ENCODE measurements at regions not wholly inside any gene's neighbourhood (a gene's known extent, or its start where the extent isn't known, plus 50 kb on each side); places are given as distances from the start of the nearest gene placed in this dataset.

- DNase-seq: no peak
Measured at GRCh38 chr4:33272722-33273121, 2552.6 kb downstream of the PCDH7 start.

DNA sequence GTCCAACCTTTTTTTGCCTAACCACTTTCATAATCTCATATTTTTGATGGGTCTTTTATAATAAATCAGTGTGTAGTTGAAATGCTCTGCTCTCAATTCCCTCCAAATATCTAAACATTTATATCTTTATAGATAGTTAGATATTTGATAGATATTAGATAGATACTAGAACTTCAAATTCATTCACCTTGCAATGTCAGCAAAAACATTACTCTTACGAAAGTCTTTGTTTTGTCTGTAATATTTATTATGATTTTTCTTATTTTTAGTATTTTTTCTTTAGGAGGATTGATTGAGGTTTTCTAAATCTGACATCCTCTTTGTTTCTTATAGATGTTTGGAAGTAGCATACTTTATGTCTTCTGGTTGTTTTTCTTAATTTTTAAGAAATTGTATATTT lies 2563.6 kb downstream of the PCDH7 start:
- no peak for DNase-seq

GRCh38 chr4:33296876-33297455 lies 2576.8 kb downstream of the PCDH7 start:
- no peak for DNase-seq

GRCh38 chr4:33302321-33302720 lies 2582.2 kb downstream of the PCDH7 start:
- DNase-seq: no peak

GRCh38 chr4:33306131-33306530 lies 2586.0 kb downstream of the PCDH7 start:
- DNase-seq: no peak

- DNase-seq: no peak
Measured at GRCh38 chr4:33316033-33316432, 2595.9 kb downstream of the PCDH7 start.

DNA sequence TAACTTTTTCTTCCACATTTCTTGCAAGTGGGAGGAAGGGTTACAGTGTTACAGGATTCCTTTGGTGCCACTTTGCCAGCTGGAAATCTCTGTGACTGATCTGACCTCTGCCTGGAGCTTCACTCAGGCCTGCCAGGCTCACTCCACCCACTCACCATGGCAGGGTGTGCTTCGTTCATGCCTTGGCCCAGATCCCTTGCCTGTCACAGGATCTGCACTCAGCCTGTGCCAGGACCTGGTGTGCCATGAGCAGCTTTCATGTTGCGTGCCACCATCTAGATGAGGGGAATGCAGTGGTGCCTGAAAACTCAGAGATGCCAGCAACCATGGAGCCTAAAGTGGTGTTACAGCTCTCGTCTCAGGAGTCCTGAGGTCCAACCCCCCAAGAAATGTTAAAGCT lies 2596.4 kb downstream of the PCDH7 start:
- no peak for DNase-seq

GRCh38 chr4:33323393-33323792 lies 2603.2 kb downstream of the PCDH7 start:
- DNase-seq: no peak

GRCh38 chr4:33334416-33334815 lies 2614.2 kb downstream of the PCDH7 start:
- no peak for DNase-seq

GRCh38 chr4:33339762-33340161 lies 2619.6 kb downstream of the PCDH7 start:
- DNase-seq: no peak

GRCh38 chr4:33340168-33340567 lies 2620.0 kb downstream of the PCDH7 start:
- no peak for DNase-seq

GRCh38 chr4:33349376-33349775 lies 2629.2 kb downstream of the PCDH7 start:
- DNase-seq: no peak

GRCh38 chr4:33357121-33357520 lies 2637.0 kb downstream of the PCDH7 start:
- DNase-seq: no peak

GRCh38 chr4:33369446-33369845 lies 2649.3 kb downstream of the PCDH7 start:
- no peak for DNase-seq

DNA sequence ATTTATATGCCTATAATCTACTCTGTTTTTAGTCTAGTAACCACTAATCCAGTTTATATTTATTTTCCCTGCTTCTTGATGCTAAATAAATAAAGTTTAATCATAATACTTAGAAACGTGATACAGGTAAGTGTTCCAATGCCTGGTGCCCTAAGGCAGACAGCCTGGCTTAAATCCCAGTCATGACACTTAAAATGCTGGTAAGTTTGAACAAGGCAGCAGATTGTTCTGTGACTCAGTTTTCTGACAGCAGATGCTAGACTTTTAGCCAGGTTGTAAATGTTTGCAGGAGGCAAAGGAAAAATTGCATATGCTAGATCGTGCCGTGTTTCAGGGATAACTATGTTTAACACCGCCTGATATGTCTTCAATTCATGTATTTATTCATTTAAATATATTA lies 2661.6 kb downstream of the PCDH7 start:
- no peak for DNase-seq

- DNase-seq: no peak
Measured at GRCh38 chr4:33386764-33387163, 2666.6 kb downstream of the PCDH7 start.

GRCh38 chr4:33390976-33391375 lies 2670.8 kb downstream of the PCDH7 start:
- no peak for DNase-seq

GRCh38 chr4:33395731-33396485 lies 2675.7 kb downstream of the PCDH7 start:
- DNase-seq: no peak

DNA sequence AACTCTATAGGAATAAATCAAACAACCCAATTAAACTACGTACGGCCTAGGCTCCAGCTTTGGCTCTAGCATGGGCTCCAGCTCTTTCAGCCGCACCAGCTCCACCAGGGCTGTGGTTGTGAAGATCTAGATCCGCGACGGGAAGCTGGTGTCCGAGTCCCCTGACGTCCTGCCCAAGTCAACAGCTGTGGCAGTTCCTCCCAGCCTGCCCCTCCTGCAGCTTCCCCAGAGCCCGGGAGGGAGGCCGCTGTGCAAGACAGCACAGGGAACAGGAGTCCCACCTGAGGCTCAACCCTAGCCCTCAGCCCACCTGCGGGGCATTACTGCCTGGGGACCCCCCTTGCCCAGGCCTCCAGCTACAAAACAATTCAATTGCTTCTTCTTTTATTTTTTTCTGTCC lies 2680.3 kb downstream of the PCDH7 start:
- no peak for DNase-seq

GRCh38 chr4:33407496-33407895 lies 2687.3 kb downstream of the PCDH7 start:
- no peak for DNase-seq

DNA sequence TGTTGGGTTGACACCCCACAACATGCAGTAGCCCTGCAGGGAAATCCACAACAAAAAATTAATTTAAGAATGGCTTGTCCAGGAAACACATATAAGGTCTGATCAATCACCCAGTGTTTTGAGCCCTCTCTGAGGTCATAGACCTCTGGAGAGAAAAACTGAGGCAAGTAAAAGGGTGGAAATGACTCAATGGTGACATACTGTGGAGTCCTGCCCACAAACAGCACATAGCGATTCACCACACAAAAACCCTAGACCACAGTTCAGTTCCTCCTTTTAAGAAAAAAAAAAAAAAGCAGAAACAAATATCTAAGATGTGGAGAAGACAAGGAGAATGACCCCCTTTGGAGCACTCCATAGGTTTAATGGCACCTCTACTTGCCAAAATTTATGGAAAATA lies 2691.0 kb downstream of the PCDH7 start:
- DNase-seq: no peak

DNA sequence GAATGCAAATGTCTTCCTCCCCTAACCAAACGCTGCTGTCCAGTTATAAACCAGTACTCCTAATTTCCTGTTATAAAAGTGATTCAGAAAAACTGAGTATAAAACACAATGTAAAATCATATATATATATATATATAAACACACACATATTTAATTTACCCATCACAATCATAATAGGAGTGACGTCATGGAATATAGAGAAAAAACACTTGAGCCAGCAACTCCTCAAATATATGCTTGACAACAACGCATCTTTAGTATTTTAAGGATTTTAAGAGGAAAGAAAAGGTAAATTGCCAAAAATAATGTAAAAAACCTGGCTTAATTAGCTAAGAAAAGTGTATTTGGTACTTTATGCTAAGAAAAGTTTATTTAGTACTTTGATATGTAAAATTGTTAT lies 2701.7 kb downstream of the PCDH7 start:
- no peak for DNase-seq

DNA sequence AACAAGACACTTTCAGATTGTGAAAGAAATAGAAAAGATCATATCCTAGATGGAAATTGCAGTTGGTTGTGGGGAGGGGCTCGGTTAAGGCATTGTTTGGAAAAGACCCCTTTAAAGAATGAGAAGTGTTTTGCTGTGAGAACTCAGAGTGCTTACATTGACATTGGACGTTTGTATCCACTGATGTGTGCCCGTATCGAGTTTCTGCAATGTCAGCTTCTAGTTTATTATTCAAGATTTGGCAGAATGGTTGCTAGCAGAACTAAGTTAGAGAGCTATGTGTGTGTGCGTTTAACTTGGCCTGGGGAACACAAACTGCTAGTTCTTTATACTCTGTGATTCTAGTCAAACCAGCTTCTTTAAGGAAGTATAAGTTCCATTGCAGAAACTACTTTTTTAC lies 2702.5 kb downstream of the PCDH7 start:
- DNase-seq: no peak

GRCh38 chr4:33425936-33426335 lies 2705.8 kb downstream of the PCDH7 start:
- DNase-seq: no peak

DNA sequence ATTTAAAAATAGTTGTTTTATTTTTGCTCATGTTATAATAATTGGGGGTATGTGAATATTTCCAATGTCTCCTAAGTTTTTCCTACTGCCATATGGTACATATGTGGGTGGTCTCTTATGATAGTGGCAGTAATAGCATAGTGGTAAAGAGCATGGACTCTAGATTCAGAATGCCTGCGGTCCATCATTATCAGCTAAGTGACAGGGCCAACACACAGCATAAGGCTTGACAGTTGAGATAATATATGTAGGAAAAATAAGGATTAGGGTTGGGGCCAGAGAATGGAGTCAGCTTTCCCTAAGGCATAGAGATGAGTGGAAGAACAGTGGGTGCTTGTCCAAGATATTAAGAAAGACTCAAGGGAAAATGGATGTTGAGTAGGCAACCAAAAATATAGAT lies 2707.5 kb downstream of the PCDH7 start:
- no peak for DNase-seq

Data from NCI-H187 treated with DMSO at 0.1 percent for 48 hours (cell line).